GM12892 (cell line): ENCODE measurements at regions not wholly inside any gene's neighbourhood (a gene's known extent, or its start where the extent isn't known, plus 50 kb on each side); places are given as distances from the start of the nearest gene placed in this dataset.

Experiments used
- POLR2A ChIP-seq: IDR thresholded peaks from 2 replicates; pipeline ENCODE4 v1.6.1; 2011; ENCODE audit warnings: low read depth, low read length, control low read depth
- POLR2AphosphoS5 ChIP-seq: IDR thresholded peaks from 2 replicates; pipeline ENCODE4 v1.6.1; 2011; ENCODE audit warnings: low read depth, low read length, control low read depth

GRCh38 chr2:64205415-64205814, 61.2 kb upstream of the PELI1 start:
- no peak for TF ChIP-seq POLR2A
- TF ChIP-seq POLR2AphosphoS5, result no peak
